AG08396 (cell line): ENCODE measurements at regions not wholly inside any gene's neighbourhood (a gene's known extent, or its start where the extent isn't known, plus 50 kb on each side); places are given as distances from the start of the nearest gene placed in this dataset.

Source experiments
- DNase-seq: peaks from one replicate; pipeline ENCODE4 v3.0.0; 2012; ENCODE audit warnings: low spot score, mixed read lengths

GRCh38 chr10:78802431-78802830 lies 266.3 kb upstream of the ZMIZ1 start:
- no peak for DNase-seq

GRCh38 chr10:78802866-78803265 lies 265.9 kb upstream of the ZMIZ1 start:
- DNase-seq = peak; percentile 66

DNA sequence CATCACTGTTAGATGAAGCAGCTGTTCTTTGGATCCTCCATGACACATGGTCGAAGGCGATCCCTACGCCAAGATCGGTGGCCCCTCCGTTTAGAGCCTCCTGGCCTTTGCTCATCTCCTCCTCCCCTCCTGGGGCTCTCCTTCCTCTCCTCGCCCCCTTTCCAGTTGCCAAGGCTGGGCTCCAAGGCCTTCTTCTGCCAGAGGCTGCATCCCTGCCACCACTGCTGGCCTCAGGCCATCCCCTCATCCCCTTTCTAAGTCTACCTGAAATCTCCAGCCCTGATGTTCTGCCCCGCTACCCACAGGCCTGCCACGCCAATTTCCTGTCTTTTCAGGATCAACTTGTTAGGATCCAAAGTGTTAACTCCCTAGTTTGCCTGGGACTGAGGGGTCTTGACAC lies 265.1 kb upstream of the ZMIZ1 start:
- DNase-seq = no peak

GRCh38 chr10:78804411-78805032 lies 264.2 kb upstream of the ZMIZ1 start:
- DNase-seq = peak; percentile 14

GRCh38 chr10:78805176-78805575 lies 263.6 kb upstream of the ZMIZ1 start:
- DNase-seq = peak; percentile 84

DNA sequence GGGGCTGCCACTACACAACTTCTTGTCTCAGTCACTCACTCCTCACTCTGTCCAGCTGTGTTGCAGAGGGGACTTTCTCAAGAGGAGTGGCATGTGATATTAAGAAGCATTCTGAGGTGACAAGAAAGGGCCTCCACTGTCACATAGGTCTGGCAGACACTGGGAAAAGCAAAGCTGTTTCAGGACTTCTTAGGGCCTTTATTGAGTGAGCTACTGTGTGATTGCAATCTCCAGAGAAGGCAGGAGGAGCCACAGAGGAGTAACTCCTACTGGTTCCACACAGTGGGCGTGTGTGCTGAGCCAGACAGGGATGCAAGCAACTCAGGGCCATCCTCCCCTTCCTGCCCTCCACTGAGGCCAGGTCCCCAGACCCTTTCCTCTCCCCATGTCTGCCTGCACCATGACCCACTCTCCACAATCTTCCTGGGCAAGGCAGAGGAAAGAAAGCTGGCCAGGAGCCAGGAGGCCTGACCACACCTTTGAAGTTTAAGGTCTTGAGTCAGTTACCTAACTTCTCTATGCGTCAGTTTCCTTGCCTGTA lies 262.0 kb upstream of the ZMIZ1 start:
- no peak for DNase-seq

DNA sequence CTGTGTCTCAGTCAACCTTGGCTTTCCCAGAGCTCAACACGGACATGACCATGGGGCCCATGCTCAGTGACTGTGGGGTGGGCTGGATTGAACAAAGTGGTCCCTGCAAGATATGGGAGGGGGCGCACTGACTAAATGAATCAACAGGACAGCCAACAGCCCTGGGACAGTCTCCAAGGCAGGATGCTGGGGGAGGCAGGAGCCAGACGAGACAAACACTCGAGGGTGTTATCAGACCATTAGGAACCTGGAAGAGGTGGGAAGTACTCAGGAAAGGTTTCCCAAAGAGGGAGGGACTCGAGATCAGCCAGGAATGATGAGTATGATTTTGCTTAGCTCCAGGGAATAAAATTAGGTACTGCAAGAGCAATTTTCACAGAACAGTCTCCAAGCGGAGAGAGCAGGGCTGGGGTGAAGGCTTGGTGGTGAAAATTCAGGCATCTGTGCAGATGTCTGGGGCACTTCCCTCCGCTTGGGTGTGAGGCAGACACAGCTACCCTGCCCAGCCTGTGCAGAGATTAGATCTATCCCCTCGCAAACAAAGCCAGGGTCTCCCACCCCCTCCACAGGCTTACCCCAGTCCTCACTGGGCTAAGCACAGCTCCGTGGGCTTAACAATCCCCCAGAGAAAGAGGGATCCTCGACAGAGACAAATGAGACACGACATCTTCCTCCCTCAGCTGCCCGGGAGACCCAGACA lies 261.1 kb upstream of the ZMIZ1 start:
- no peak for DNase-seq

DNA sequence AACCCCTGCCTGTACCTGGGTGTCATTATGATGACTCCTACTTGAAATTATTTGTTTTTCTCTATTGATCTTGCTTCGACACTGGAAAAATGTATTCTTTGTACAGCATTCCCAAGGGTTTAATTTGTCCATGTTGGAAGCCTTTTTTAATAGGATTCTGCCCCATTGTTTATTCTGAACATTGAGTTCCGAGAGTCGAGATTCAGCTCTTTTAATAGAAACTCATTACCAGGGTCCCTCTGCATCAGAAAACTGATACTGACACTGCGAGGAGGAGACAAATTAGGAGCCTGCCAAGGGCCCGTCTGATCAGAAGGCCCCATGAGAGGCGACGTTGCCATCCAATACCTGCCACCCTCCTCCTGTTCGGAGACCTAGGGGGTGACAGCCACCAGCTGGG lies 260.5 kb upstream of the ZMIZ1 start:
- no peak for DNase-seq

- DNase-seq = no peak
These were observed 259.9 kb upstream of the ZMIZ1 start for GRCh38 chr10:78808736-78809367.

DNA sequence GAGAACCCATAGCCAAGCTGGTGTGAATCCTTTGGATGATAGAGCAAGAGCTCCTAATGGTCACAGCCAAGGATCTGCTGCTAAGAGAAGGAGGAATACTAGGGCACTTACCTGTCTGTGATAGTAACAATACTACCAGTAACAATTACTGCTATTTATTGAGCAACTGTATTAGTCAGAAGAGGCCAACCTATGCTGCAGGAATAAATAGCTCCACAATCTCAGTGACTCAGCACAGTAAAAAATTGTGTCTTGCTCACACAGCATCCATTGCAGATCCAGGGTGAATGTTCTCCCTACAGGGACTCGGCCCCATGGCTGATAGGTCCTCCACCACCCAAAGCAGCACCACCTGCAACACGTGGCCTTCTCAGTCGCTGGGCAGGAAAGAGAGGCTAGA lies 257.6 kb upstream of the ZMIZ1 start:
- DNase-seq = no peak

GRCh38 chr10:78812571-78813318 lies 256.0 kb upstream of the ZMIZ1 start:
- no peak for DNase-seq

DNA sequence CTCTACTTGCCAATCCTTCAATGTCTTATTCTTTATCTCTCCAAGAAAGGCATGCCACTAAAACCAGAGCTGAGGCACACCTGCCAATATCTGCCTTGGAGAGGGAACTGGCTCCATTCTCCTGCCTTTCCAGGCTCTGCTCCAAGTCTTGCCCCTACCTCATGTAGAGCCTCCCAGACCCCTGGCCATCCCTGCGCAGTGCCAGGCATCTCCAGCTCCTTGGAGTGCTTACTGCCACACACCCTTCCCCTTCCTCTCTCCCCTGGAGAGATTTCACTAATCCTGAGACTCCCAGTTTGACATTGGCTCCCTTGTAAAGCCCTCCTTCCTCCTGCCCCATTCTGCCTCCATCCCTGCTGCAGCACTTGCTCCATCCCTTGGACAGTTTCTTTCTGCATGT lies 255.2 kb upstream of the ZMIZ1 start:
- DNase-seq = no peak

GRCh38 chr10:78813998-78814399 lies 254.8 kb upstream of the ZMIZ1 start:
- no peak for DNase-seq

DNA sequence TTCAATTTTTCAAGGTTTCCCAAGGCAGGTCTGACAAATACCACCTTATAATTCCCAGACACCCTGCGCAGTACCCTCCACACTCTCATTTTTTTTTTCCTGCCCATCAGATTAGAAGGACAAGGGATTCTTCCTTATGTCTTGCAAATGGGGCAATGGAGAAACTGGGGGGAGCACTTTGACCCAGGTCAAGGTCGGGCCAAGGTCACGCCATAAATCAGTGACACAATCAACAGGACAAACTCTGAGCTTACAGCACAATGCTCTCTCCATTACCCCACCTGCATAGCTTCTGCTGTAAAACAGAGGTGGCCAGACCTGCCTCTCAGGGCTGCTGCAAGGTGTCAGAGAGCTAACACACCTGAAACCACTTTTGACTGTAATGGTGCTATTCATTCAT lies 254.4 kb upstream of the ZMIZ1 start:
- DNase-seq = no peak

- DNase-seq = no peak
These were observed 252.9 kb upstream of the ZMIZ1 start for GRCh38 chr10:78815702-78816334.

DNA sequence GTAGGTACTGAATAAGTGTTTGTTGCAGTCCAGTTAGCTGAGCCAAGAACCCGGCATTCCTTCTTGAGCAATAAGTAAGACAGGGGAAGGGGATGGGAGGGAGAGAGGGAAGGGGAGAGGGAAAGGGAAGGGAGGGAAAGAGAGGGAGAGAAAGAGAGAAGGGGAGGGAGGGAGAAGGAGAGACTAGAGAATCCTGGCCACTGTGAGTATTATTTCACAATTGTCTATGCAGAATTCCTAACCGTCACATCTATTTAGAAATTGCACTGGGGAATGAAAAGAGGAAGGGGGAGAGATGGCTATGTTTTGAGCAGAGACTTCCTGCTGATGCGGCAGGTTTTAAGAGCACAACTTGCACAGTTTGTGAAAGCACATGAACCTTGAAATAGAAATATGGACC lies 251.4 kb upstream of the ZMIZ1 start:
- no peak for DNase-seq

- DNase-seq = no peak
These were observed 251.0 kb upstream of the ZMIZ1 start for GRCh38 chr10:78817804-78818203.

- no peak for DNase-seq
These were observed 249.3 kb upstream of the ZMIZ1 start for GRCh38 chr10:78819361-78820006.

DNA sequence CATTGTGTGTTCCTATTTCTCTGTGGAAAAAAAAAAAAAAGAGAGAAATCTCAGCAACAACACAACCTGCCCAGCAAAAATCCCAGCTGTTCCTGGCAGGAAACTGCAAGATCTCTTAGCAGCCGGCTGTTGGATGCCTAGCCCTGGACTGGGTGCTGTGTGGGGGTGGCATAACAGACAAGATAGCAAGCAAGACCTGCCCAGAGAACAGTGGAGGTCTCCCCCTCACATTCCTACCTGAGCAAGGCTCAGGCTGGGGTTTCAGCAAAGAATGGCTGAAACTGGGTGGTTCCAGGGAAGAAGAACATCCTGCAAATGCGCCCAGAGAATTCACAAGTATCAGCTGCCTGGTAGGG lies 248.8 kb upstream of the ZMIZ1 start:
- DNase-seq = no peak

DNA sequence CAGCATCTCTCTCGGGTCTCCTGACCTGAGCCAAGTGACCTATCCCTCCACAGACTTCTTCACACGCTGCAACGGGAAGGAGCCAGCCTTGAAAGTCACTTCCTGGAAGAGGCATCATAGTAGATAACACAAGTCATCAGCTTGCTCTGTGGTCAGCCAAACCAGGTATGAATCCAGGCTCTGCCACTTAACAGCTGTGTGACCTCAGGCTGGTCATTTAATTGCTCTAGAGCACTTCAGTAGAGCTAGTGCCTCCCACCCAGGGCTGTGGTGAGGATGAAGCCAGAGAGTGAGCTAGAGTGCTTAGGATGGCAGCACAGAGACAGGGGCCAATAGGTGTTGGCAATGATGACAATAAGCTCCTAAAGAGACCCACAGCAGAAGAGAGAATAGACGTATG lies 247.7 kb upstream of the ZMIZ1 start:
- DNase-seq = no peak

- DNase-seq = no peak
These were observed 239.9 kb upstream of the ZMIZ1 start for GRCh38 chr10:78828647-78829539.
